HS-27A (cell line): ENCODE measurements at regions not wholly inside any gene's neighbourhood (a gene's known extent, or its start where the extent isn't known, plus 50 kb on each side); places are given as distances from the start of the nearest gene placed in this dataset.

ENCODE experiments used
- DNase-seq: peaks from one replicate; pipeline ENCODE4 v3.0.0-alpha.2; 2012; ENCODE audit warnings: low read depth, missing footprints

- no peak for DNase-seq
These were observed 304.5 kb downstream of the KCNRG start for GRCh38 chr13:50319635-50320255.

- no peak for DNase-seq
These were observed 305.1 kb downstream of the KCNRG start for GRCh38 chr13:50320271-50320862.

GRCh38 chr13:50322006-50322405, 306.8 kb downstream of the KCNRG start:
- DNase-seq: no peak

- peak; percentile 74 for DNase-seq
These were observed 308.3 kb downstream of the KCNRG start for GRCh38 chr13:50323440-50324065.

- DNase-seq: no peak
These were observed 311.0 kb downstream of the KCNRG start for GRCh38 chr13:50326271-50326670.

- no peak for DNase-seq
These were observed 311.6 kb downstream of the KCNRG start for GRCh38 chr13:50326811-50327210.

- no peak for DNase-seq
These were observed 319.0 kb downstream of the KCNRG start for GRCh38 chr13:50334115-50334778.

GRCh38 chr13:50334944-50335343, 319.7 kb downstream of the KCNRG start:
- DNase-seq: no peak

- DNase-seq: no peak
These were observed 324.0 kb downstream of the KCNRG start for GRCh38 chr13:50339271-50339670.

GRCh38 chr13:50340146-50340545, 324.9 kb downstream of the KCNRG start:
- DNase-seq: no peak

GRCh38 chr13:50340551-50341287, 325.5 kb downstream of the KCNRG start:
- no peak for DNase-seq

- no peak for DNase-seq
These were observed 326.3 kb downstream of the KCNRG start for GRCh38 chr13:50341526-50341925.

GRCh38 chr13:50344717-50345116, 329.5 kb downstream of the KCNRG start:
- DNase-seq: no peak

GRCh38 chr13:50345804-50346203, 330.6 kb downstream of the KCNRG start:
- DNase-seq: no peak

GRCh38 chr13:50348371-50348770, 333.1 kb downstream of the KCNRG start:
- no peak for DNase-seq

GRCh38 chr13:50352720-50353480, 337.7 kb downstream of the KCNRG start:
- no peak for DNase-seq

GRCh38 chr13:50353651-50354415, 338.6 kb downstream of the KCNRG start:
- DNase-seq: no peak

- no peak for DNase-seq
These were observed 340.6 kb downstream of the KCNRG start for GRCh38 chr13:50355797-50356196.

- no peak for DNase-seq
These were observed 341.9 kb downstream of the KCNRG start for GRCh38 chr13:50357136-50357535.

GRCh38 chr13:50357586-50358118, 342.4 kb downstream of the KCNRG start:
- DNase-seq: no peak
